ENCODE measurements at regions not wholly inside any gene's neighbourhood (a gene's known extent, or its start where the extent isn't known, plus 50 kb on each side); places are given as distances from the start of the nearest gene placed in this dataset.

DNA sequence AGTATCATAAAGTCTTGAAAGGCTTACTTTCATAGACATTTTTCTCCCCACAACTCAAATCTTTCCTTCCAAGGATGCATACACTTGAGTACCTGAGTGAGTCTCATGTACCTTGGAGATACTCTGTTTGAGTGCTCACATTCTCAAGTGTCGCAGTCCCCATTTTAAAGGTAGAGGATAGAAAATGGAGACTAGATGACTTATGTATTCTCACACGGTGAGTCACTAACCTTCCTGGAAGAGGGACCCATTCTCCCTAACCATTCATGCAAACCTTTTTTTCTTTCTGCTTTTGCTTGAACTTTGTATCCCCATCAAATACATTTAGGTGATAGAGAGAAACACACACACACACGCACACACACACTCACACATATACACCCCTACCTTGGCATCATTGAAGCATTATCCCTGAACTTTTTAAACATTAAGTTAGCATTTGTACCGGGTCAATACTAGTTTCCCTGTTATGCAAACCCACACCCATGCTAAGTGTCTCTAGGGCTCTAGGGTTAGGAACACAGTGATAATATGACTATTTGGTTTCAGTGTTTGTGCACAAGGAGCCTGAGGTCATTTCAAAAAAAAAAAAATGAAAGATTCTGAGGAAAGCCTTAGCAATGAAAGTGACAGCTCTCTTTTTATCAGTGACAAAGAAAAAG is 236.2 kb downstream of the IKZF2 start:
- intact Hi-C loops (cut with micrococcal nuclease), result no loop called here
- no peak for ATAC-seq

DNA sequence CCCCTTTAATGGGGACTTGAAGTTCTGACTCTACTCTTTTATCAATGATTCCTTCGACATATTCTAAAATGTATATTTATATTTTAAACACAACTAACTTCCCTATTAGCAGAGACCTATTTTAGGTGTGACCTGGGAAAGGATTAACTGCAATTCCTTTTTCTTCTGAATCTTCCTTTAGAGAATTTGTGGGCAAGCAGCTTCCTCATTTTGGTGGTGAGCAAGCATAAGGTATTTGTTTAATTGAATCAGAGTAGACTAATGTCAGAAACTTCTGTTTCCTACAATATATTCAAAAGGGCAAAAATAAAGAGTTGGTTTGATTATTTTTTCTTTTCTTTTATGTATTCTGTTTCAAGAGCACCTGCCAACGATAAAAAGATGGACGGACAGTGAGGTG is 237.0 kb downstream of the IKZF2 start:
- no peak for DNase-seq

More for the DNA sequence above, 236.2 kb downstream of the IKZF2 start:
- DNase-seq, result no peak

DNA sequence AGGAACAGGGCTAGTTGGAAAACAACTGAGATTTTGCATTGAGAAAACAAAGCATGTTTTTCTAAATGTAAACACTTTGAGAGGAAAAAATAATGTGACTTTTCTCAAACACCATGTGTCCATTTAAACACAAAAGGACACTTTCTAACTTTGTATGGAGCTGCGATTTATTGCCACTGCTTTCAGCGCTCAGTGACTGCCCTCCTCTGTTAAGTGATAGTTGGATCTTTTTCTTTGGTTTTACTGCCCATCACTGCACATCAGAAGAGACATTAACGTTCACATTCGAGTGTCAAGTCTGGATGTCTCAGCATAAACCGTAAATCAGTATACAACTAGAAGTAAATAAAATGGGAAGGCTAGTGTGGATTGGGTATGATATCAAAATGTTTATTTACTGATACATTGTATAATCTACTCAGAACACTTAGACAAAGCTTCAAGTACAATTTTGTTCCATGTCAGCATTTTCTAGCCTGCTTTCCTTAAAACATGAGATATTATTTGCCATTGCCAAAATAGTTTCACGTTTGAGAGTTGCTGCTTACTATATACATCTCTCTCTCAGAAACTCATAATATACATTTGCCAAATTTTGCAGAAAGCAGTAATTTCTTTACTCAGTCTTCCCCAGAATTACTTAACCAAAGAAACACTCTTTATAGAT is 237.6 kb downstream of the IKZF2 start:
- ATAC-seq, result no peak
- no peak for DNase-seq
- intact Hi-C loops (cut with micrococcal nuclease), result no loop called here

More for the DNA sequence above, 237.0 kb downstream of the IKZF2 start:
- intact Hi-C loops (cut with micrococcal nuclease), result no loop called here
- no peak for ATAC-seq

DNA sequence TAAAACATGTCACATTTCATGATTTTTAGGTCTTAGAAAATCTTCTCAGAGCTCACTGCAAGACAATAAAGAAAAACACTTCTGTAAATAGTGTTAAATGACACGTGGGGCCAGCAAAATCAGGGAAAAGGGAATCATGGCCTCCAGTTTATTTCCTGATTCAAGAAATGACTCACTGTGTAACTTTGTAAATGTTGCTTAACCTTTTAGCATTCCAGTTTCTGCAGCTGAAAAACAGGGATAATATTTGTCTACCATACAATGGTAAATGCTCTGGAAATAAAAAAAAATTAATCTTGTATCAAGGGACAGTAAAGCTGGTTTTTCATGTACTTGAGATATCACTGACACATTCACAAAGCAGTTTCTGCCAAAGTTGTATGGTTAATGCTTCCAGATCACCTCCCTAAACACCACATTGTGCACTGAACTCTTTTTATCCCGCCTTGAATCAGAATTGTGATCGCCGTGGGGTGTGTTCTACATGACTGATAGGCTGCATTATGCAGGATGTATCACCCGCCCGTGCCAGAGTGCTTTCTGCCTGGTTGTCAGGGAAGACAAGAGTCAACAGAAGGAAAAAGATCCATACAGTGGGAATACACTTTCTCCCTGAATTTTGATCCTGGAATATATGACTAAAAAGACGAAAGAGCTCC is 238.8 kb downstream of the IKZF2 start:
- intact Hi-C loops (cut with micrococcal nuclease), result no loop called here
- no peak for DNase-seq
- ATAC-seq, result no peak

DNA sequence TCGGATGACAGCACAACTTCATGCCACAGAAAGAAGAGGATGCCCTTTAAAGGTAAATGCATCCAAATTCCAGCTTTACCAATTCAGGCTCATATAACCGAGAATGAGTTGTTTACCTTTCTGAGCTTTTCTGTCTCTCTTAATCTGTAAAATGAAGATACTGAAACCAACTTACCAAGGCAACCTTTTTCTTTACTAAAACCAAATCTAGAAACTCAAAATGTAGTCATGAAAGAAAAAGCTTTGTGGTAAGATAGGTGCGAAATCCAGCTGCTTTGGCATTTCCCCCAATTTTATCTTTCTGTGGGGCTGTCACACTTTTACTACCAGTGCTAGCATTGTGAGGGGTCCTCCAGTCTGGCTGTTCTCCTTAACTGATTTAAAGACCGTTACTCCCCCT is 240.4 kb downstream of the IKZF2 start:
- DNase-seq (no peak), ATAC-seq (no peak)
- intact Hi-C loops (cut with micrococcal nuclease), result no loop called here

DNA sequence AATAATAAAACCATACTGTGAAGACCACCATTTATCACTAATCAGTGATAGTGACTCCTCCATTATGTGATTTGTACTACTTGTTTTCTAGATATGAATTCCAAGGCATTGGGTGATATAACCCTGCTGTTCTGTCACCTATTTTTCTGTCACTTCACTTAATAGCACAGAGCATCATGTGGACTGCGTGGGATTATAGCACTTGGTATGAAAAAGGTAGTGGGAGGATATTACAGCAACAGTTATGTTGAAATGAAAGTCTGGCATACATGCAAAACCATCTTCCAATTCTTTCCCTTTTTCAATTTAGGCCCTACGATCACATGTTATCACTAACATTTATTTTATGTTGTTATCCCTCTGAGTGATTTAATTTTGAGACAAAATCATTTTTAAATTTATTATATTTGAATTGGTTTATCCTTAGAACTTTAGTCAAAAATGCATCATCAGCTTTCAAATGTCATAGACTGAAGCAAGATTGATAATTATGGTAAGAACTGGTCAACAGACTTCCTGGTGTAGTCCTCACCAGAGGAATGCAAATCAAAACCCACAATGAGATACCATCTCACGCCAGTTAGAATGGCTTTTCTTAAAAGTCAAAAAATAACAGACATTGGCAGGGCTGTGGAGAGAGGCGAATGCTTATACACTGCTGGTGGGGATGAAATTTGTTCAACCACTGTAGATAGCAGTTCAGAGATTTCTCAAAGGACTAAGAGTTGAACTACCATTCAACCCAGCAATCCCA is 242.6 kb downstream of the IKZF2 start:
- DNase-seq (no peak), ATAC-seq (no peak)
- intact Hi-C loops (cut with micrococcal nuclease), result no loop called here

DNA sequence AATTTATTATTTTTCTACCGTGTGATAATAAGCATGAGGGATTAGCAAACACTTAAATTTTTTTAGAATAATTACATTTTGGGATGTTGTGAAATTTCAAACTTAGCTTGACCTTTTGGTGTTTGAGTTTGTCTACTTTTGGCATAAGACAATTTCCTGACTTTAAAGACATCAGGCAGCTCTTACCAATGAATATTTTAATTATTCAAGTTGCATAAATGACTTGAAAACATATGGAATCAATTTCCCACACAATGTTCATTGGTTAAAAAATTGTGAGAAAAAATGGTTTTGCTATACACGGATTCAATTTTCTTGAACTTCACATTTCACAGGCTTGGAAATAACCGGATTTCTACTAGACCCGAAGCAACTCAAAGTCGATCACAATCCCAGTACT is 243.4 kb downstream of the IKZF2 start:
- no peak for ATAC-seq
- intact Hi-C loops (cut with micrococcal nuclease), result no loop called here
- DNase-seq, result no peak

DNA sequence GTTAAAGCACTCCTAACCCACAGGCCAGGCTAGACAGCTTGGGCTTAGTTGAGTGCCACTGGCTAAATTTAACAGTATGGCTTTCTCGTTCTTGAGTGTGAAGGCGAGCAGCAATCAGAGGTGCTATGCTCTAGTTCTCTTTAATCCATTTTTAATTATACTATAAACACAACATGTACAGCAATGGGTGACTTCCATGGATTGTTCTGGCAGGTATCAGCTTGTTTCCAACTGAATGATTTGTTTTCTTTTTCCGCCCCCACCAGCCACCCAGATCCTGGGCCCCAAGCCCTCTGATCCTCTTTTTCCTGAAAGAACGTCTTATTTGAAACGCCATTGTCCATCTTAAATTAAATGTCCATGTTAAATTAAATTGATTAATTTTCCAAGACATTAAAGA is 244.8 kb downstream of the IKZF2 start:
- no peak for ATAC-seq
- intact Hi-C loops (cut with micrococcal nuclease), result no loop called here
- no peak for DNase-seq

DNA sequence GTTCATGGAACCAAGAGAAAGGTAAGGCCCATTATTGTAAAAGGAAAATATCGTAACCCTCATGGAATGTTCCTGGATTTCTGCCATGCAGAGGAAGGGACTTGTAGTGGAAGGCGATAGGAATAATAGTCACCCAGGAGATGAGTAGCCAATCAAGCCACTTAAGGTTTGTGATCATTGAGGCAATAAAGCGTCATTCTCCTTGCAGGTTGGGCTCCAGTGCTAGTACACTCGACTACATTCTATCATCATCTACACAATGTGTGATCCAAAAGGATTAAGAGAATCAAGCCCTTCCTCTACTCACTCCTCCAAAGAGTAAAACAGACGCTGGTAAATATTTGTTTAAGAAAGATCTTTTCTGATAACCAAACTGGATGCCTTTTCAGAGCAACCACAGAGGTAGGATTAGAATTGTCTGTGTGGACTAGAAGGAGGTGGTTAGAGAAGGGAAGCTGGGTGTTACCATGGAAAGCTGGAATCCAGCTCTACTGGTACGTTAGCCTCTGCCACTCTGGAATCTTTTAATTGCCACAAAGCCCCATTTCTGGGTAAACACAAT is 245.7 kb downstream of the IKZF2 start:
- DNase-seq (no peak), ATAC-seq (peak; percentile 58)
- intact Hi-C loops (cut with micrococcal nuclease), result no loop called here

DNA sequence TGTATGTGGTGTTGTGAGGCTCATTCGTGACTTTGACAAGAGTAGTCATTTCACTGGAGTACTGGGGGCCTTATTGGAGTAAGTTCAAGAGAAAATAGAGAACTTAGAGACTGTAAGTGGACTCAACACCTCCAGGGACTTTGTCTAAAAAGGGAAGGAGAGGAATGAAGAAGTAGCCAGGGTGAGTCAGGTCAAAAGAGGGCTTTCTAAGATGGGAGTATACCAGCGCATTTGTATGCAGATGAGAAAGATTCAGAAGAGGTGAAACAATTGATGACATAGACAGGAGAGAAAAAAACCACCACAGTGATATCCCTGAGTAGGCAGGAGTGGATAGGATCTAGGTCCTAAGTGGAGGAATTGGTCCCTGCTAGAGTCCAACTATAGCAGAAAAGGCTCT is 246.8 kb downstream of the IKZF2 start:
- ATAC-seq (no peak), DNase-seq (no peak)
- intact Hi-C loops (cut with micrococcal nuclease), result no loop called here

DNA sequence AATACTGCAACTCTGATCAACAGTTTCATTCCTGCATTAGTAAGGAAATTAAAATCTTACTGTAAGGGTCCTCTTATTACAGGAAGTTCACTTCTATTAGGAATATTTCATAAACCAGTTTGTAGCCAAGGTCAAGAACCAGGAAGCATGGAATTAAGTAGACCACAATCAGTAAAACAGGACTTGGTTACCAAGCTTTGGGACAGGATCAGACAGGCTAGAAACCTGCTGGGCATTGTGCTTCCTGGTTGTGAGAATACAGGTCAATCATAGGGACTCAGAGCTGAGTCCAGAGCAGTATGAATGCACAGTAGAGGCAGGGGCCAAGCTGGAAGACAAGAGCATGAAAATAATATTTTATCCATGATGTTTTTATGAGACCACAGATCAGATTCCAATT is 248.0 kb downstream of the IKZF2 start:
- DNase-seq, result no peak
- ATAC-seq, result no peak
- intact Hi-C loops (cut with micrococcal nuclease), result no loop called here

DNA sequence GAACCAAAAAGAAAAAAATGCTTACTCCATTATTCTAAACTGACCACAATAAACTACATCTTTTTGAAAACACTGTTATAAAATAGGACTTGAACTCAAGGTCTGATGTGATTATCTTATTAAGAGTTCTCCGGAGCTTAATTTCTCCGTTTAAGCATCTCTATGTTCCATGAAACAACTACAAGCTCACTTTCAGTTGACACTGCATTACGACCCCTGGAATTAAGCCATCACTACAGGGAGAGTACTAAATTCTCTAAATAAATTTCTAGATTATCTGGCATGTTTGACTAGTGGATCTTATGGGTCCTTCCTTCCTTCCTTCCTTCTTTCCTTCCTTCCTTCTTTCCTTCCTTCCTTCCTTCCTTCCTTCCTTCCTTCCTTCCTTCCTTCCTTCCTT is 249.0 kb downstream of the IKZF2 start:
- no peak for DNase-seq
- ATAC-seq, result no peak
- intact Hi-C loops (cut with micrococcal nuclease), result no loop called here

DNA sequence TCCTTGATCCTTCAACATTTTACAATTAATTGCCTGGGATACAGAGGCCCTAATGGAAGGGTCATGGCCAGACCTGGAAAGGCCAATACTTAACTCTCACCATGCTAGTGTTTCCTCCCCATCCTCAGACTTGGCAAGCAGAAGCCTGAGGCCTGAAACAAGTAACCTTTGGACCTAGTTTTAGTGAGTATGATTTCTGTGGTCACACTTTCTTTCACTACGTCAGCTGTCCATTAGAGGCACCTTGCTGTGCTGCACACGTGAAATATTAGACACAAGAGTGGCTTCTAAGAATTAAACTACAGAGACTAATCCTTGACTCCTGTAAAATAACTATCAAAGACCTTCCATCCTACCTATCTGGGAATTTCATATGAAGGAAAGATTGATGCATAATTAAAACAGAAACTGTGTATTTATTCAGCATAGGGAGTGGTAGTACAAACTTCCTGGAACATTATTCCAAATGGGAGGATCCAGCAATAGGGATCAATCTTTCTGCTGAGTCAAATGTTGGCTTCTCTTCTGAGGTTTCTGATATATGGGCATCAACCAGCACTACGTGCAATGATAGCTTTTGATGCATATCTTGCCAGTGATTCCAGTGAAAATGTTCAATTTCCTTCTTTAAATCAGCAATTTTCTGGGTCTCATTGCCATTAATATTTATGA is 249.7 kb downstream of the IKZF2 start:
- DNase-seq (no peak), ATAC-seq (no peak)
- intact Hi-C loops (cut with micrococcal nuclease), result no loop called here

DNA sequence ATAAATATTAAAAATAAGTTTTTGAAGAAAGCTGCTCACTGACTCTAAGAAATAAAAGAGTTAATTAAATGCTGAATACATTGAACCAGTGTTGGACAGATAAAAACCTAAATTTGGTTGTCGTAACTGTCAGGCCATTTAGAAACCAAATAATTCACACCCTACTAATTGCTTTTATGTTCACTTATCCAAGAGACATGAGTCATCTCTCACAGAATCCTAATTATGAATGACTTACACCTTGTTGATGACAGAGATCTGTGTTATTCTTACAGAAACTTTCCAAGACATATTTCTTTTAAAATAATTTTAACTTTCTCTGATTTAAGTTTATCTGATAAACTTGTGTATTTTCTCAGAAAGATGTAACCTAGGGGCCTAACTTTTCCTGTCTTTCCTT is 250.7 kb downstream of the IKZF2 start:
- DNase-seq (no peak), ATAC-seq (no peak)
- intact Hi-C loops (cut with micrococcal nuclease), result no loop called here

DNA sequence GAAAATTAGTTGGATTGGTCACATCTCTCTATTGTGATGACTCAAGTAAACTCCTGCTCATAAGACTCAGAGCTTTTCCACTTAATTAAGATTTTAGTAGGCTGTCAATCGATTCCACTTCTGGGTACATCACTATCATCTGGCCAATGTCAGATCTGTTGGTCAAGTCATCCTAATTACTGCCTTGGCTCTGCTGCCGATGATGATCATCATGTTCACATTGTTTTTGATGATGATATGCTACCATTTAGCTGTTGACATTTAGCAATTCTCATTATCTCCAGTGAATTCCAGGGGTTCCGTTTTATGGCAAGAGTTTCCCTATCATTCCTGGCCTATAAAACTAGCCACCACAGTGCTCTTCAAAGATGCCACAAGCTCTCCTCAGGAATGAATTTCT is 253.4 kb downstream of the IKZF2 start:
- intact Hi-C loops (cut with micrococcal nuclease), result no loop called here
- no peak for ATAC-seq
- DNase-seq, result no peak

DNA sequence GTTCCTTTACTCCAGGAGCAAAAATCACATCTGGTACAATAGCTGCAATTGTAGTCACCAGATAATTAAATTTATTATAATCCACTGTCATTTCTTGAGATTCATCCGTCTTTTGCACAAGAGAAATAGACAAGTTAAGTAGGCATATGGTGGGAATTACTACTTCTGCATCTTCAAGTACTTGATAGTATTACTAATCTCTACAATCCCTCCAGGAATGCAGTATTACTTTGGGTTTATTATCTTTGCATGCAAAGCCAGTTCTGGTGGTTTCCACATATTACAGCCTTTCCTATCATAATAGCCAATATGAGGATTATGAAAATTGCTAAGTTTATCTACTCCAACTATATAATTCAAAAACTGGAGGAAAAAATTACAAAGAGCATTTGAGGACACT is 254.1 kb downstream of the IKZF2 start:
- no peak for DNase-seq
- intact Hi-C loops (cut with micrococcal nuclease), result no loop called here

DNA sequence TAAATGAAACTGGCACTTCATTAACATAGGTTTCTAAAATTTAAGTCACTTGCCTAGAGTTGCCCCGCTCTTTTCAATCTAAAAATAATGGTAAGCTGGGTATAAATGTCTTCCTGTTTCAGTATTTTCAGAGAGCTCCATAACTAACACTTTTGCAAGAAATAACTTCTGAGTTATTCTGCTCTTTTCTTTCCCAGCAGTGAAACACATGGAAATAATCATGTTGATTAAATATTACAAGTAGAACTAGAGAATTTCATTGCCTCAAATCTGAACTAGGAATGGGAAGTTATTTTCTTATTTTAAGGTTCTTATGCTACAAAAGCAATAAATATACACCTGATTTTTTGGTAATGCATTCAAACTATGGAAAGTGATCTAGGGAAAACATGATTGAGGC is 257.4 kb downstream of the IKZF2 start:
- intact Hi-C loops (cut with micrococcal nuclease), result no loop called here

More for the DNA sequence above, 254.1 kb downstream of the IKZF2 start:
- no peak for ATAC-seq

DNA sequence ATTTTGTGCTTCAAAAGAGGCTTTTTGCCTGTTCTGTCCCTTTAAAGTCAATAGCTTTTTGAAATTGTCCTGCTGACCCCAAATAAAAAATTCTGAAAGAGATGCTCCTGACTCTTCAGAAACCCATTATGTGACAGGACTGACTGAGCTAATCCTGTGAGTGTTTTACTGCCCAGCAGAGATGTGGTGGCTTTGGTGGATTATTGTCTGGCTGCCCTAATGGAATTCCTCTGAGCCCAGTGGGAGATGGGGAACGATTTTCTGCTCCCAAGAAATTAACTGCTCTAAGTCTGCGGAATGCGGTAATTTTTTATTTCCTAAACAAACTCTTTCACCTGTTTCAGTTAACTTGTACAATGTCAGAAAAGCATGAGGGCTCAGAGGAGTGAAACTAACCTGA is 258.2 kb downstream of the IKZF2 start:
- intact Hi-C loops (cut with micrococcal nuclease), result no loop called here
- DNase-seq (no peak), ATAC-seq (no peak)

More for the DNA sequence above, 257.4 kb downstream of the IKZF2 start:
- DNase-seq (no peak), ATAC-seq (no peak)

DNA sequence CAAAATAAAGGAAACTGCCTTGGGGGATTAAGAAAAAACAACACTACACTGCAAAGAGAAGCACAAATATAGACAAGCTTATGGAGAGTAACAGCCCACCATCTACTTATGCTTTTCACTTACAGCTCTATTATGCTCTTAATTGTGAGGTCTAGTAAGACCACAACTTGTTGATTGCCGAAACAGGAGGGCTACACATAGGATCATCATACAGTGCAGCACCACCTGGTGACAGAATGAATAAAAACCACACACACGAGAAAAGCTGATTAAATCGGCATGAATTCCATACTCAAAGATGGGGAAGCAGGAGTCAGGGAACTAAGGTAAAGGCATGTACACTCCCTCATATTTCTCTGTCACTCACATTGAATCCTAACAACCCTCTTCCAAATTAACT is 259.2 kb downstream of the IKZF2 start:
- DNase-seq (no peak), ATAC-seq (no peak)
- intact Hi-C loops (cut with micrococcal nuclease), result no loop called here

Data from left ventricle myocardium superior (tissue), 1 donor.